Stomach smooth muscle (tissue), 2 donors: ENCODE measurements at regions not wholly inside any gene's neighbourhood (a gene's known extent, or its start where the extent isn't known, plus 50 kb on each side); places are given as distances from the start of the nearest gene placed in this dataset.
"Not testable (repeated sequence)": the region's sequence is repeated elsewhere in the genome, so short reads cannot be mapped to it uniquely, and the experiment has no call there.

Source experiments
- H3K27ac ChIP-seq: one replicate; pipeline ENCODE4 v1.7.0; 2013; ENCODE audit warnings: mild to moderate bottlenecking, low read length, inconsistent platforms
- H3K27me3 ChIP-seq, 2 donors: one replicate each; pipeline ENCODE4 v1.7.0; 2013; ENCODE audit warnings: low read length in 2 of 2; ENCODE audit not compliant: insufficient read depth in 2 of 2, control insufficient read depth in 1 of 2
- H3K36me3 ChIP-seq, 2 donors: one replicate each; pipeline ENCODE4 v1.7.0; 2013; ENCODE audit warnings: low read length in 2 of 2; ENCODE audit not compliant: control insufficient read depth in 2 of 2, insufficient read depth in 2 of 2
- H3K4me1 ChIP-seq: one replicate; pipeline ENCODE4 v1.7.0; 2013; ENCODE audit warnings: low read length; ENCODE audit not compliant: control insufficient read depth, insufficient read depth
- H3K4me3 ChIP-seq, 2 donors: one replicate each; pipeline ENCODE4 v1.7.0; 2013; ENCODE audit warnings: low read length in 2 of 2
- H3K9ac ChIP-seq, 2 donors: one replicate each; pipeline ENCODE4 v1.7.0; 2013; ENCODE audit warnings: low read length in 2 of 2, mild to moderate bottlenecking in 1 of 2
- H3K9me3 ChIP-seq, 2 donors: one replicate each; pipeline ENCODE4 v1.7.0; 2013; ENCODE audit warnings: low read length in 2 of 2; ENCODE audit not compliant: control insufficient read depth in 2 of 2
- donor health status: healthy.
- donor health status: Pancreatic carcinoma.

DNA sequence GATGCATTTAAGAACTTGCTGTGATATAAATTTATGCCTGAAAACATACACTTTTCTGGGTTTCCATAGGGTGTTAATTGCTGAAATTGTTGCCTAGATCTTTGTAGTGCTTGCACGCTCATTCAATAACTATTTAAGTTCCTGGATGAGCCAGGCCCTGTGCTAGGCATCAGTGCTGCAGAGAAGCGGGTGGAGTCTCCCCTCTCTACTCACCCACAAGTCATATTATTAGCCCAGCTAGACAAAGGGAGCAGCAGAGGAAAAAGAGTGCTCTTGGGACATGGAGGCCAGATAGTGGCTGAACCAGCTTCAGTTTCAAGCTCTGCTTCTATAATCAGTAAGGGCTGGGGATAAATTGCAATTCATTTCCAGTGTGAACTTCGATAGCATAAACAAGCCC is 329.1 kb downstream of the TFAP2B start:
- Histone ChIP-seq H3K27ac (no peak overlapping the region), H3K4me3 (no peak overlapping the region), H3K4me1 (no peaks in the 10 kb centered on the region), H3K9me3 (no peaks in the 10 kb centered on the region), H3K9ac (no peak overlapping the region), H3K27me3 (no peaks in the 10 kb centered on the region), H3K36me3 (no peaks in the 10 kb centered on the region)

GRCh38 chr6:51152594-51152993 is 333.9 kb downstream of the TFAP2B start:
- Histone ChIP-seq H3K4me3 (no peak overlapping the region), H3K27ac (no peak overlapping the region), H3K9ac (no peak overlapping the region), H3K27me3 (no peaks in the 10 kb centered on the region), H3K4me1 (no peaks in the 10 kb centered on the region), H3K9me3 (no peaks in the 10 kb centered on the region), H3K36me3 (no peaks in the 10 kb centered on the region)

- no peaks in the 10 kb centered on the region for H3K4me1 ChIP-seq
- no peak overlapping the region for H3K9ac ChIP-seq
- H3K4me3 ChIP-seq: no peak overlapping the region
- no peaks in the 10 kb centered on the region for H3K36me3 ChIP-seq
- no peak overlapping the region for H3K27ac ChIP-seq
- H3K27me3 ChIP-seq: no peaks in the 10 kb centered on the region
- H3K9me3 ChIP-seq: no peaks in the 10 kb centered on the region
Measured at GRCh38 chr6:51153109-51153508, 334.4 kb downstream of the TFAP2B start.

GRCh38 chr6:51154925-51155324 is 336.3 kb downstream of the TFAP2B start:
- not testable (repeated sequence) for H3K36me3 ChIP-seq, H3K9me3 ChIP-seq, H3K4me3 ChIP-seq, H3K27ac ChIP-seq, H3K4me1 ChIP-seq, H3K9ac ChIP-seq, H3K27me3 ChIP-seq

DNA sequence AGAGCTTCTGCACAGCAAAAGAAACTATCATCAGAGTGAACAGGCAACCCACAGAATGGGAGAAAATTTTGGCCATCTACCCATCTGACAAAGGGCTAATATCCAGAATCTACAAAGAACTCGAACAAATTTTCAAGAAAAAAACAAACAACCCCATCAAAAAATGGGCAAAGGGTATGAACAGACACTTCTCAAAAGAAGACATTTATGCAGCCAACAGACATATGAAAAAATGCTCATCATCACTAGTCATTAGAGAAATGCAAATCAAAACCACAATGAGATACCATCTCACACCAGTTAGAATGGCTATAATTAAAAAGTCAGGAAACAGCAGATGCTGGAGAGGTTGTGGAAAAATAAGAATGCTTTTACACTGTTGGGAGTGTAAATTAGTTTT is 340.6 kb downstream of the TFAP2B start:
- not testable (repeated sequence) for H3K4me1 ChIP-seq, H3K27me3 ChIP-seq, H3K36me3 ChIP-seq, H3K9me3 ChIP-seq, H3K27ac ChIP-seq, H3K4me3 ChIP-seq, H3K9ac ChIP-seq

GRCh38 chr6:51161752-51162151 is 343.1 kb downstream of the TFAP2B start:
- Histone ChIP-seq H3K4me3 (no peak overlapping the region), H3K27ac (no peak overlapping the region), H3K27me3 (no peaks in the 10 kb centered on the region), H3K4me1 (no peaks in the 10 kb centered on the region), H3K36me3 (no peaks in the 10 kb centered on the region), H3K9me3 (no peaks in the 10 kb centered on the region), H3K9ac (no peak overlapping the region)

GRCh38 chr6:51163843-51164529 is 345.3 kb downstream of the TFAP2B start:
- Histone ChIP-seq H3K36me3 (no peaks in the 10 kb centered on the region), H3K27ac (no peak overlapping the region), H3K9ac (no peak overlapping the region), H3K9me3 (no peaks in the 10 kb centered on the region), H3K4me3 (no peak overlapping the region), H3K27me3 (no peaks in the 10 kb centered on the region), H3K4me1 (no peaks in the 10 kb centered on the region)

GRCh38 chr6:51166914-51167313 is 348.2 kb downstream of the TFAP2B start:
- no peaks in the 10 kb centered on the region for H3K4me1 ChIP-seq
- no peak overlapping the region for H3K4me3 ChIP-seq
- H3K27me3 ChIP-seq: no peaks in the 10 kb centered on the region
- no peak overlapping the region for H3K9ac ChIP-seq
- no peaks in the 10 kb centered on the region for H3K36me3 ChIP-seq
- H3K9me3 ChIP-seq: no peaks in the 10 kb centered on the region
- H3K27ac ChIP-seq: no peak overlapping the region

DNA sequence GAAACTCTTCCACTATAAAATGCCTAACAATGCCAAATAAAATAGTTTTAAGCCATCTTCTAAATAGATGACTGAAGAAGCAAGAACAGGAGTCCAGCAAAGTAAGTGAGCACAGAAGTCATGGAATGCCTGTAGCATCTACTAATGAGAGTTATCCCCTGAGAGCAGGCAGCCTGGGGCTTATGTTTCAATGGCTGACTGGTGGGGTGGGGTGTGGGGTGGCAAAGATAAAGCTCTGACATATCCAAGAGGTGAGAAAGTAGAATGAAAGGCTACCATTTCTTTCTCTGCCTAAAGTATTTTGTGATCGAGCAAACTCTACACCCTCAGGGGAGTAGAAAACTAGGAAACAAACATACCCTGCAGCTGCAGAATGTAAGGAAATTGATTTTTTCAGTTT is 348.8 kb downstream of the TFAP2B start:
- H3K4me1 ChIP-seq: no peaks in the 10 kb centered on the region
- H3K36me3 ChIP-seq: no peaks in the 10 kb centered on the region
- no peaks in the 10 kb centered on the region for H3K9me3 ChIP-seq
- no peak overlapping the region for H3K4me3 ChIP-seq
- H3K9ac ChIP-seq: no peak overlapping the region
- H3K27ac ChIP-seq: no peak overlapping the region
- no peaks in the 10 kb centered on the region for H3K27me3 ChIP-seq

DNA sequence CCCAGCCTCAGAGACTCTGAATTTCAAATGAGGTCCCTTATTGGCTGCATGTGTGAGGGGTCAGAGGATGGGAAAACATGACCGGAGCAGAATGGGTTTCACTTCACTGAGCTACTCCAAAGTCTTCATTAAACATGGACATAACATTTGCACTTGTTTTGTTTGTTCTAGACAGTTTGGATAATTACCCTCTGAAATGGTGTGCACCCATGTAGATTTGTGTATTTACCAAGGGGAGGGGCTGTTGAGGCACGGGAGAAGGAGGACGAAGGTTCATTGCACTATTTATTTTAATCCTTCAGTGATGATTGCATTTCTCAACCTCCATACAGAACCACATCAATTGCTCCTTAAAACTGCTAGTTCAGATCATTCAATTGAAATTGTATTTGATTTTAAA is 364.2 kb downstream of the TFAP2B start:
- no peak overlapping the region for H3K27ac ChIP-seq
- no peak overlapping the region for H3K9ac ChIP-seq
- H3K36me3 ChIP-seq: no peaks in the 10 kb centered on the region
- H3K9me3 ChIP-seq: no peaks in the 10 kb centered on the region
- H3K4me3 ChIP-seq: no peak overlapping the region
- no peaks in the 10 kb centered on the region for H3K4me1 ChIP-seq
- H3K27me3 ChIP-seq: no peaks in the 10 kb centered on the region

DNA sequence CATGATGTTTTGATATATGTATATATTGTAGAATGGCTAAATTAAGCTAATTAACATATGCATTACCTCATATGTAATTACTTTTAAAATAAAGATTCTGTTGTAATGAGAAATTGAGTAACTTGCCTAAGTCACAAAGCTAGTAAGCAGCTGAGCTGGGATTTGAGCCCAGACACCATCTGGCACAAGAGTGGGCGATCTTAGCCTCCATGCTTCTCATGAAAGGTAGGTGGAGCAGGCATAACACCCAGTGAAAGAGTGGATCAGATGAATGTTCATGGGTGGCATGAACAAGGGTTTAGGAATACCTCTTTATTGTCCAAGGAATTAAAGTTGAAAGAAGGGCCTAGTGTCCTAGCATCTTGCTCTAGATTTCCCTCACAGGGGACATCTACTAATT is 365.4 kb downstream of the TFAP2B start:
- Histone ChIP-seq H3K27ac (no peak overlapping the region), H3K36me3 (no peaks in the 10 kb centered on the region), H3K9ac (no peak overlapping the region), H3K4me3 (no peak overlapping the region), H3K27me3 (no peaks in the 10 kb centered on the region), H3K4me1 (no peaks in the 10 kb centered on the region), H3K9me3 (no peaks in the 10 kb centered on the region)
